ENCODE measurements at regions not wholly inside any gene's neighbourhood (a gene's known extent, or its start where the extent isn't known, plus 50 kb on each side); places are given as distances from the start of the nearest gene placed in this dataset.

DNA sequence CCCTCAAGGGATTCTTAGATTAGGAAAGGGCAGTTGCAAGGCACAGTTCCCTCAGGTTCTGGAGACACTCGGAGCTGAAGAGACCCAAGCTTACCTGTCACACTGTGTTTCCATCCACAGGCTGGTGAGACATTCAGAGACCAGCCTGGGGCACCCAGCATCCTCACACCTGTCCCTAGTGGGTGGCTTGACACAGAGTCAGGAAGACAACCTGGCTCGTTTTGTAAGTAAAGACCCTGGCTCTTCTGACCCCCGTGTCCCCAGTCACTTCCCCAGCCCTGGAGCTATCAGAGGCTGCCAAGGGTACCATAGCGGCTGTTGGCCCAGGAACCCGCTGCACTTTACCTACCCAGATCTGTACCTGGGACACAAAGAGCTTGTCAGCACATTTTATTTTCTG is 409.8 kb downstream of the MATN1 start:
- H3K9me3 ChIP-seq (ENCODE audit: control insufficient read depth, low read depth, low read length) = no peaks in the 10 kb centered on the region
- dilution Hi-C loops (cut with MboI; ENCODE audit: extremely low pct_ligation_motif_present, low sequenced_read_pairs) = no loop called here
- peaks cover 14% of the 10 kb centered on the region for H3K27me3 ChIP-seq (ENCODE audit: control insufficient read depth, extremely low read depth, insufficient read depth, low read length)
- no peak overlapping the region for H3K9ac ChIP-seq (ENCODE audit: control insufficient read depth, extremely low read depth, insufficient read depth, low read length)
- H3K4me3 ChIP-seq (ENCODE audit: control insufficient read depth in 2 of 3, extremely low read depth in 1 of 3, insufficient read depth in 2 of 3, low read depth in 1 of 3, low read length in 3 of 3) = no peak overlapping the region
- TF ChIP-seq EZH2 (IDR thresholded peaks at IDR 0.05; ENCODE audit: low read length) = no peak
- TF ChIP-seq, protein P1, sequence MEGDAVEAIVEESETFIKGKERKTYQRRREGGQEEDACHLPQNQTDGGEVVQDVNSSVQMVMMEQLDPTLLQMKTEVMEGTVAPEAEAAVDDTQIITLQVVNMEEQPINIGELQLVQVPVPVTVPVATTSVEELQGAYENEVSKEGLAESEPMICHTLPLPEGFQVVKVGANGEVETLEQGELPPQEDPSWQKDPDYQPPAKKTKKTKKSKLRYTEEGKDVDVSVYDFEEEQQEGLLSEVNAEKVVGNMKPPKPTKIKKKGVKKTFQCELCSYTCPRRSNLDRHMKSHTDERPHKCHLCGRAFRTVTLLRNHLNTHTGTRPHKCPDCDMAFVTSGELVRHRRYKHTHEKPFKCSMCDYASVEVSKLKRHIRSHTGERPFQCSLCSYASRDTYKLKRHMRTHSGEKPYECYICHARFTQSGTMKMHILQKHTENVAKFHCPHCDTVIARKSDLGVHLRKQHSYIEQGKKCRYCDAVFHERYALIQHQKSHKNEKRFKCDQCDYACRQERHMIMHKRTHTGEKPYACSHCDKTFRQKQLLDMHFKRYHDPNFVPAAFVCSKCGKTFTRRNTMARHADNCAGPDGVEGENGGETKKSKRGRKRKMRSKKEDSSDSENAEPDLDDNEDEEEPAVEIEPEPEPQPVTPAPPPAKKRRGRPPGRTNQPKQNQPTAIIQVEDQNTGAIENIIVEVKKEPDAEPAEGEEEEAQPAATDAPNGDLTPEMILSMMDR (optimal IDR thresholded peaks at IDR 0.05 in 1 of 3, IDR thresholded peaks at IDR 0.05 in 1 of 3, conservative IDR thresholded peaks at IDR 0.05 in 1 of 3; ENCODE audit: extremely low read depth in 1 of 3, insufficient read depth in 2 of 3, low read length in 3 of 3) = no peak
- no peak overlapping the region for H3K4me2 ChIP-seq (ENCODE audit: control insufficient read depth, extremely low read depth, insufficient read depth, low read depth, low read length)
- no peaks in the 10 kb centered on the region for H3K79me2 ChIP-seq (ENCODE audit: control insufficient read depth, insufficient read depth, low read length)
- FAIRE-seq (no peak), DNase-seq (ENCODE audit: low read depth, low spot score) (no peak)
- H3K4me1 ChIP-seq (ENCODE audit: control insufficient read depth, extremely low read depth, insufficient read depth, low read length) = no peaks in the 10 kb centered on the region
- no peaks in the 10 kb centered on the region for H3K9me1 ChIP-seq (ENCODE audit: control insufficient read depth, extremely low read depth, insufficient read depth, low read length)
- H3K27ac ChIP-seq (ENCODE audit: control insufficient read depth, insufficient read depth, low read length) = no peak overlapping the region
- no peak overlapping the region for H2AFZ ChIP-seq (ENCODE audit: control insufficient read depth, low read length)
- no peaks in the 10 kb centered on the region for H4K20me1 ChIP-seq (ENCODE audit: control insufficient read depth, extremely low read depth, insufficient read depth, low read length)
- H3K36me3 ChIP-seq (ENCODE audit: control insufficient read depth in 2 of 2, extremely low read depth in 1 of 2, insufficient read depth in 2 of 2, low read length in 2 of 2) = no peaks in the 10 kb centered on the region

DNA sequence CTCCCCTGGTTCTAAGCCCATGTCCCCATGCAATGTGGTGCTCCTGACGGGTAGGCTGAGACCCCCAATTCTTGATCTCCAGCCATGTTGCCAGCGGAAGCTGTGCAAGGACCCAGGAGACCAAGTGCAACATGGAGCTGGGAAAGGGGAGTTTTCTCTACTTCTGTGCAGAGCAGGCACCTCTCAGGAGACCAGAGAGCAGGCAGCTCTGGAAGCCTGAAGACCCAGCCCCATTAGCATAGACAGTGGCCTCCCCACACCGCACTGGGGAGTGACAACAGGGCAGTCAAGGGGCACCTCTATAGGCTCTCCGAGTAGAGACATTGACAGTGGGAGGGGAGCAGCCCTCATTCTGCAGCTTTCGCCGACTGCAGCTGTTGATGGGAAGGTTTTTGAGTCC is 410.2 kb downstream of the MATN1 start:
- H4K20me1 ChIP-seq (ENCODE audit: control insufficient read depth, extremely low read depth, insufficient read depth, low read length) = no peaks in the 10 kb centered on the region
- no peak overlapping the region for H3K4me3 ChIP-seq (ENCODE audit: control insufficient read depth in 2 of 3, extremely low read depth in 1 of 3, insufficient read depth in 2 of 3, low read depth in 1 of 3, low read length in 3 of 3)
- no peak for TF ChIP-seq EZH2 (IDR thresholded peaks at IDR 0.05; ENCODE audit: low read length)
- TF ChIP-seq, protein P1 (optimal IDR thresholded peaks at IDR 0.05 in 1 of 3, IDR thresholded peaks at IDR 0.05 in 1 of 3, conservative IDR thresholded peaks at IDR 0.05 in 1 of 3; ENCODE audit: extremely low read depth in 1 of 3, insufficient read depth in 2 of 3, low read length in 3 of 3) = no peak
- no peaks in the 10 kb centered on the region for H3K9me1 ChIP-seq (ENCODE audit: control insufficient read depth, extremely low read depth, insufficient read depth, low read length)
- H3K36me3 ChIP-seq (ENCODE audit: control insufficient read depth in 2 of 2, extremely low read depth in 1 of 2, insufficient read depth in 2 of 2, low read length in 2 of 2) = no peaks in the 10 kb centered on the region
- no peaks in the 10 kb centered on the region for H3K79me2 ChIP-seq (ENCODE audit: control insufficient read depth, insufficient read depth, low read length)
- no peaks in the 10 kb centered on the region for H3K9me3 ChIP-seq (ENCODE audit: control insufficient read depth, low read depth, low read length)
- DNase-seq (ENCODE audit: low read depth, low spot score) (no peak), FAIRE-seq (no peak)
- H2AFZ ChIP-seq (ENCODE audit: control insufficient read depth, low read length) = no peak overlapping the region
- no peak overlapping the region for H3K4me2 ChIP-seq (ENCODE audit: control insufficient read depth, extremely low read depth, insufficient read depth, low read depth, low read length)
- H3K27me3 ChIP-seq (ENCODE audit: control insufficient read depth, extremely low read depth, insufficient read depth, low read length) = peaks cover 12% of the 10 kb centered on the region
- dilution Hi-C loops (cut with MboI; ENCODE audit: extremely low pct_ligation_motif_present, low sequenced_read_pairs) = no loop called here
- no peak overlapping the region for H3K27ac ChIP-seq (ENCODE audit: control insufficient read depth, insufficient read depth, low read length)
- no peak overlapping the region for H3K9ac ChIP-seq (ENCODE audit: control insufficient read depth, extremely low read depth, insufficient read depth, low read length)
- H3K4me1 ChIP-seq (ENCODE audit: control insufficient read depth, extremely low read depth, insufficient read depth, low read length) = no peaks in the 10 kb centered on the region

Measured in keratinocyte (primary cell).